ENCODE measurements at regions not wholly inside any gene's neighbourhood (a gene's known extent, or its start where the extent isn't known, plus 50 kb on each side); places are given as distances from the start of the nearest gene placed in this dataset.

GRCh38 chr6:120407696-120408095 is 926.6 kb downstream of the TBC1D32 start:
- ChIA-PET CTCF (ENCODE audit: low intra/inter-chr PET ratio) (no interaction called here), POLR2A (no interaction called here)
- intact Hi-C loops (cut with micrococcal nuclease), result no loop called here
- ATAC-seq, result no peak
- no peak for FAIRE-seq
- Histone ChIP-seq H3K79me2 (ENCODE audit: control insufficient read depth, insufficient read depth, low read length) (no peaks in the 10 kb centered on the region), H3K27me3 (ENCODE audit: control insufficient read depth in 2 of 2, insufficient read depth in 2 of 2, low read length in 2 of 2) (no peaks in the 10 kb centered on the region), H3K4me3 (no peak overlapping the region), H3K9me3 (replicated peaks; ENCODE audit: control insufficient read depth, insufficient read depth, low read depth, low read length) (no peaks in the 10 kb centered on the region; the same call in 1 of the 2 replicates), H3K9ac (ENCODE audit: insufficient read depth in 1 of 2, low read depth in 2 of 2, low read length in 2 of 2) (no peak overlapping the region), H3K4me1 (replicated peaks in 1 of 2; ENCODE audit: control insufficient read depth in 2 of 2, insufficient read depth in 2 of 2, low read length in 2 of 2) (no peaks in the 10 kb centered on the region), H3K9me1 (ENCODE audit: control insufficient read depth, insufficient read depth, low read length) (no peaks in the 10 kb centered on the region), H4K20me1 (replicated peaks; ENCODE audit: control insufficient read depth, insufficient read depth, low read length) (no peaks in the 10 kb centered on the region), H3K4me2 (ENCODE audit: insufficient read depth, low read length) (no peak overlapping the region), H3K36me3 (ENCODE audit: control insufficient read depth, insufficient read depth, low read length) (no peaks in the 10 kb centered on the region), H2AFZ (ENCODE audit: low read depth, low read length) (no peak overlapping the region), H3K27ac (ENCODE audit: extremely low read depth, low read depth, low read length) (no peak overlapping the region)
- in situ Hi-C loops (cut with MboI), result no loop called here
- TF ChIP-seq ZNF316 (IDR thresholded peaks at IDR 0.05) (peak; percentile 54; the same call in 1 of the 2 replicates), ZEB2 (IDR thresholded peaks at IDR 0.05) (no peak)
- DNase-seq (ENCODE audit: extremely low read depth in 1 of 4, low spot score in 3 of 4), result no peak
- no TSS peak for BruUV-seq (replicated peaks)

- no TSS peak for BruUV-seq (replicated peaks)
- H3K79me2 ChIP-seq (ENCODE audit: control insufficient read depth, insufficient read depth, low read length), result no peaks in the 10 kb centered on the region
- CTCF ChIA-PET (ENCODE audit: low intra/inter-chr PET ratio), result no interaction called here
- POLR2A ChIA-PET, result no interaction called here
- TF ChIP-seq GABPA (tag; conservative IDR thresholded peaks at IDR 0.05; ENCODE audit: low read depth) (no peak), ELK3 (CRISPR knock-in tag; IDR thresholded peaks at IDR 0.05) (no peak)
- DNase-seq (ENCODE audit: extremely low read depth in 1 of 4, low spot score in 3 of 4), result no peak
- H3K27ac ChIP-seq (ENCODE audit: extremely low read depth, low read depth, low read length), result no peak overlapping the region
- no peaks in the 10 kb centered on the region for H3K36me3 ChIP-seq (ENCODE audit: control insufficient read depth, insufficient read depth, low read length)
- no peaks in the 10 kb centered on the region for H3K9me1 ChIP-seq (ENCODE audit: control insufficient read depth, insufficient read depth, low read length)
- intact Hi-C loops (cut with micrococcal nuclease), result no loop called here
- no peaks in the 10 kb centered on the region; the same call in 1 of the 2 replicates for H3K9me3 ChIP-seq (replicated peaks; ENCODE audit: control insufficient read depth, insufficient read depth, low read depth, low read length)
- no peak overlapping the region for H3K9ac ChIP-seq (ENCODE audit: insufficient read depth in 1 of 2, low read depth in 2 of 2, low read length in 2 of 2)
- no peak overlapping the region for H2AFZ ChIP-seq (ENCODE audit: low read depth, low read length)
- 0% methylated on average over 3 of the region's 3 CpGs for WGBS (ENCODE audit: insufficient coverage, low coverage, missing lambda C conversion rate)
- no peak for FAIRE-seq
- no peak overlapping the region for H3K4me3 ChIP-seq
- H4K20me1 ChIP-seq (replicated peaks; ENCODE audit: control insufficient read depth, insufficient read depth, low read length), result no peaks in the 10 kb centered on the region
- H3K4me1 ChIP-seq (replicated peaks in 1 of 2; ENCODE audit: control insufficient read depth in 2 of 2, insufficient read depth in 2 of 2, low read length in 2 of 2), result no peaks in the 10 kb centered on the region
- in situ Hi-C loops (cut with MboI), result no loop called here
- H3K27me3 ChIP-seq (ENCODE audit: control insufficient read depth in 2 of 2, insufficient read depth in 2 of 2, low read length in 2 of 2), result no peaks in the 10 kb centered on the region
- ATAC-seq, result no peak
- H3K4me2 ChIP-seq (ENCODE audit: insufficient read depth, low read length), result no peak overlapping the region
Measured at GRCh38 chr6:120405947-120406346, 928.3 kb downstream of the TBC1D32 start.
